ENCODE measurements at regions not wholly inside any gene's neighbourhood (a gene's known extent, or its start where the extent isn't known, plus 50 kb on each side); places are given as distances from the start of the nearest gene placed in this dataset.
"Not testable (repeated sequence)": the region's sequence is repeated elsewhere in the genome, so short reads cannot be mapped to it uniquely, and the experiment has no call there.

GRCh38 chr20:29519610-29520241 lies 1737.7 kb upstream of the DEFB115 start:
- peak; percentile 28; the same call in 1 of the 2 replicates for TF ChIP-seq CTCF (IDR thresholded peaks at IDR 0.05; ENCODE audit: low read length)
- not testable (repeated sequence) for TF ChIP-seq EZH2phosphoT487 (IDR thresholded peaks at IDR 0.05; ENCODE audit: low read length)
